ENCODE measurements at regions not wholly inside any gene's neighbourhood (a gene's known extent, or its start where the extent isn't known, plus 50 kb on each side); places are given as distances from the start of the nearest gene placed in this dataset.

GRCh38 chr17:54256401-54256929 is 433.7 kb downstream of the KIF2B start (continued):
- TF ChIP-seq BCLAF1 (IDR thresholded peaks at IDR 0.05) (no peak), ZNF384 (IDR thresholded peaks at IDR 0.05; ENCODE audit: borderline replicate concordance, low read depth, low read length) (no peak), NRF1 (conservative IDR thresholded peaks at IDR 0.05; ENCODE audit: low read depth, low read length) (no peak), E4F1 (IDR thresholded peaks at IDR 0.05; ENCODE audit: borderline replicate concordance, partially characterized antibody) (no peak), TARDBP (IDR thresholded peaks at IDR 0.05; ENCODE audit: borderline replicate concordance) (no peak), MTA3 (IDR thresholded peaks at IDR 0.05; ENCODE audit: borderline replicate concordance, low read length) (no peak), FOXK2 (IDR thresholded peaks at IDR 0.05) (no peak)

GRCh38 chr17:54257440-54257839 is 434.7 kb downstream of the KIF2B start:
- H3K4me2 ChIP-seq (ENCODE audit: control insufficient read depth, insufficient read depth): no peak overlapping the region
- no peaks in the 10 kb centered on the region for H3K9me3 ChIP-seq (replicated peaks; ENCODE audit: control insufficient read depth, insufficient read depth, low read length)
- no peak overlapping the region for H3K27ac ChIP-seq (ENCODE audit: control insufficient read depth, insufficient read depth)
- no peaks in the 10 kb centered on the region for H3K79me2 ChIP-seq (ENCODE audit: control insufficient read depth, insufficient read depth, low read length)
- ChIA-PET SMC1A (ENCODE audit: uncharacterized antibody, unreplicated experiment) (no interaction called here), POLR2A (no interaction called here), RAD21 (ENCODE audit: unreplicated experiment) (no interaction called here), CTCF (no interaction called here)
- H3K4me1 ChIP-seq (ENCODE audit: control insufficient read depth, insufficient read depth, low read length): no peaks in the 10 kb centered on the region
- ATAC-seq: no peak
- WGBS (ENCODE audit: insufficient coverage, insufficient replicate concordance, low lambda C conversion rate, missing lambda C conversion rate): 0% methylated on average over 2 of the region's 2 CpGs
- DNase-seq (ENCODE audit: low read depth, low spot score): no peak
- in situ Hi-C loops (cut with MboI): no loop called here
- no peak for FAIRE-seq
- H3K9ac ChIP-seq (ENCODE audit: control insufficient read depth, insufficient read depth, low read length): no peak overlapping the region
- no TSS peak for BruUV-seq (replicated peaks)
- H3K27me3 ChIP-seq (replicated peaks in 1 of 2; ENCODE audit: control insufficient read depth in 2 of 2, insufficient read depth in 2 of 2, low read length in 1 of 2): no peaks in the 10 kb centered on the region
- no peaks in the 10 kb centered on the region for H3K36me3 ChIP-seq (ENCODE audit: control insufficient read depth in 2 of 2, insufficient read depth in 2 of 2, low read length in 1 of 2)
- no peak for TF ChIP-seq RELB (IDR thresholded peaks at IDR 0.05; ENCODE audit: low read depth)
- no peak for TF ChIP-seq YBX1 (IDR thresholded peaks at IDR 0.05)
- H2AFZ ChIP-seq (ENCODE audit: control insufficient read depth, low read depth, low read length): no peak overlapping the region
- intact Hi-C loops (cut with micrococcal nuclease; ENCODE audit: unreplicated experiment): no loop called here
- H4K20me1 ChIP-seq (ENCODE audit: control insufficient read depth, insufficient read depth): no peaks in the 10 kb centered on the region
- H3K4me3 ChIP-seq: no peak overlapping the region

Data from GM12878 (cell line).